Mesodermal cell (in vitro differentiated cells): ENCODE measurements at regions not wholly inside any gene's neighbourhood (a gene's known extent, or its start where the extent isn't known, plus 50 kb on each side); places are given as distances from the start of the nearest gene placed in this dataset.
"Not testable (repeated sequence)": the region's sequence is repeated elsewhere in the genome, so short reads cannot be mapped to it uniquely, and the experiment has no call there.

Source experiments
- H3K27ac ChIP-seq: 2 replicates; pipeline ENCODE4 v1.7.0; 2013; ENCODE audit warnings: mild to moderate bottlenecking, low read depth, low read length, moderate library complexity; ENCODE audit not compliant: severe bottlenecking
- H3K36me3 ChIP-seq: 2 replicates; pipeline ENCODE4 v1.7.1; 2013; ENCODE audit warnings: mild to moderate bottlenecking, low read length, moderate library complexity; ENCODE audit not compliant: control insufficient read depth, insufficient read depth
- H3K4me1 ChIP-seq: one replicate; pipeline ENCODE4 v1.7.1; 2013; ENCODE audit warnings: mild to moderate bottlenecking, low read length; ENCODE audit not compliant: insufficient read depth, control insufficient read depth, poor library complexity, severe bottlenecking
- H3K4me3 ChIP-seq: 2 replicates; pipeline ENCODE4 v1.7.0; 2013; ENCODE audit warnings: low read length, control low read depth, mild to moderate bottlenecking; ENCODE audit not compliant: insufficient read depth, poor library complexity, severe bottlenecking; ENCODE audit errors: extremely low read depth
- H3K9me3 ChIP-seq: 2 replicates; pipeline ENCODE4 v1.7.1; 2013; ENCODE audit warnings: mild to moderate bottlenecking, low read length, moderate library complexity; ENCODE audit not compliant: control insufficient read depth
- WGBS, 2 experiments: methylation state at CpG; one replicate each; pipeline ENCODE4 v1.1.5; 2013; ENCODE audit warnings: missing lambda C conversion rate in 2 of 2; ENCODE audit not compliant: insufficient coverage in 2 of 2; 5-methylcytosine and 5-hydroxymethylcytosine counted together

DNA sequence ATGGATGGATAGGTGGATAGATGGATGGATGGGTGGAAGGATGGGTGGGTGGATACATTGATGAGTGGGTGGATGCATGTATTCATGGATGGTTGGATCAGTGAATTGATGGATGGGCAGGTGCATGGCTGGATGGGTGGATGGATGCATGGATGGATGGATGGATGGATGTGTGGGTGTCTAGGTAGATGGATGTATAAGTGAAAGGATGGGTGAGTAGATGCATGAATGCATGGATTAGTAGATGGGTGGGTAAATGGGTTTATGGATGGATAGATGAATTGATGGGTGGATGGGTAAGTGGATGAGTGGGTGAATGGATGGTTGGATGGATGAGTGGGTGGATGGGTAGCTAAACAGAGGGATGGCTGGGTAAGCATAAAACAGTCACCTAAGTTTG is 135.6 kb downstream of the NPIPB11 start:
- H3K9me3 ChIP-seq, H3K27ac ChIP-seq, H3K36me3 ChIP-seq, H3K4me3 ChIP-seq: not testable (repeated sequence)
- peaks cover 15% of the 10 kb centered on the region for H3K4me1 ChIP-seq

DNA sequence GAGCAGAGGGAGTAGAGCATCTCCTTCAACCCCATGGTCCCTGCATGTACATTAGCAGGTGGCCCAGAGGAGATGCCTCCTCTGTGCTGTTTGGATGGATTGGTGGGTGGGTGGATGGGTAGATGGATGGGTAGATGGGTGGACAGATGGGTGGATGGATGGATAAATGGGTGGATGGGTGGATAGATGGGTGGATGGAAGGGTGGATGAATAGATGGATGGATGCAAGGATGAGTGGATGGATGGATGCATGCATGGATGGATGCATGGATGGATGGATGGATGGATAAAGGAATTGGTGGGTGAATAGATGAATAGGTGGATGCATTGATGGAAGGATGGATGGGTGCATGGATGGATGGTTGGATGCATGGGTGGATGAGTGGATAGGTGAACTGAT is 136.5 kb downstream of the NPIPB11 start:
- H3K27ac ChIP-seq, H3K36me3 ChIP-seq, H3K4me3 ChIP-seq, H3K9me3 ChIP-seq: not testable (repeated sequence)
- peaks cover 18% of the 10 kb centered on the region for H3K4me1 ChIP-seq

DNA sequence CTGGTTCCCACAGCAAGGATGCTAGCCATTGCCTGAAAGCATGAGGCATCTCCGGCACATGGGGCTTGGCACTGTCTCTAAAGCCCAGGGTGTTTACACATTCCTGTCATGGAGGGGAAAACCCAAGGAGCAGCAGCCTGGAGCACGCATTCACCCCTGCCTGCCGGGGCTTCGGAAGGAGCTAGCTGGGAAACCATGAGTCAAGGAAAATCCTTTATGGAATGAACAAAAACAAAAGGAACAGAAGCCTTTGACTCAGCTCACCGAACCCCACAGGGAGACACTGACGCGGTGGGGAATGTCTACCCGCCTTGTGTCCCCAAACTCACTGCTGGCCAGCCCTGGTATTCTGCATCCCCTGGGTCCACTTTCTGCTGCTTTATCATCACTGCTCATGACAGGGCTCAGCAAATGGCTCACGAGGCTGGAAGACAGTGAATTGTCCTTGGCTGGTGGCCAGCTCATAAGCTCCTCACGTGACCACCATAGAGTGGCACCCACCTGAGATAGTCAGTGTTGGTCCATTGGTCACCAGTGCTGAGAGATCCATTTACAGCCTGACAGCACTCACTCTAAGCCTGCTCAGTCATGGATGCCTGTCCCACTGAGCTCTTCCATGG is 137.2 kb downstream of the NPIPB11 start:
- WGBS, 2 experiments, result 74 to 80% methylated on average over 6 to 9 of the region's 10 CpGs
- H3K4me1 ChIP-seq, result peaks cover 25% of the 10 kb centered on the region
- H3K27ac ChIP-seq, H3K4me3 ChIP-seq, H3K36me3 ChIP-seq, H3K9me3 ChIP-seq: not testable (repeated sequence)

DNA sequence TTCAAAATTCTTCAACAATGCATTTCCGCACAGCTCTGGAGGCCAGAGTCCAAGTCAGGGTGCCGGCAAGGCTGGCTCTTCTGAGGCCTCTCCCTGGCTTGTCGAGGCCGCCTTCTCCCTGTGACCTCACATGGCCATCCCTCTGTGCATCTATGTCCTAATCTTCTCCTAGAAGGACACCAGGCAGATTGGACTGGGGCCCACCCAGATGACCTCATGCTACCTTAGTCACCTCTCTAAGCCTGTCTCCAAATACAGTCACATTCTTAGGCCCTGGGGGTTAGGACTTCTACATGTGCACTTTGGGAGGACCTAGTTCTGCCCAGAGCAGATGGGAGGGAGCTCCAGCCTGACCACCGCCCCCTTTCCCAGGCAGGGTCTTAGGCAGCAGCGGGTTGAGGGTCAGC is 137.7 kb downstream of the NPIPB11 start:
- H3K36me3 ChIP-seq, H3K9me3 ChIP-seq, H3K4me3 ChIP-seq, H3K27ac ChIP-seq: not testable (repeated sequence)
- WGBS, 2 experiments, result 89 to 98% methylated on average over 4 to 5 of the region's 6 CpGs
- H3K4me1 ChIP-seq, result peaks cover 26% of the 10 kb centered on the region

GRCh38 chr16:29268348-29268747 is 138.2 kb downstream of the NPIPB11 start:
- H3K27ac ChIP-seq, H3K36me3 ChIP-seq, H3K9me3 ChIP-seq, H3K4me3 ChIP-seq: not testable (repeated sequence)
- H3K4me1 ChIP-seq, result peaks cover 26% of the 10 kb centered on the region
- 81 to 86% methylated on average over 11 to 13 of the region's 14 CpGs for WGBS, 2 experiments

DNA sequence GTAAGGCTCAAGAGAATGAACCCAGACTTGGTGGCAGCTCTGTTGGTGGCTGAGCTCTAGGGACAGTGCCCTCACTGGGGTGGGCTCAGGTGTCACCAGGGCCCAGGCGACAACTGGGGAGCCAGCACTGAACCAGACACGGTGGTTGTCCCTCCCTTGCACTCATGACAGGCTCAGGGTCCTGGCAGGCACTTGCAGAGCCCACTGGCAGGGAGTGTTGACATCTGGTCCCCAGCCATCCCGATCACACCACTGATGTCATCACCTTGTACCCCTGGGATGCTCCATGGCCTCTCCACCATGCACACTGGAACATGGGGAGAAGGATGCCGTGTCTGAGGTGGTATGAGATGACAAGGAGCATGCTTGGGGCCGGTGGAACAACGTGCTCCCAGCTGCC is 138.6 kb downstream of the NPIPB11 start:
- not testable (repeated sequence) for H3K27ac ChIP-seq, H3K36me3 ChIP-seq, H3K9me3 ChIP-seq, H3K4me3 ChIP-seq
- WGBS, 2 experiments, result 100% methylated on average over 2 of the region's 6 CpGs; no CpG with 5 or more reads in 1 of the 2 experiments
- peaks cover 26% of the 10 kb centered on the region for H3K4me1 ChIP-seq

DNA sequence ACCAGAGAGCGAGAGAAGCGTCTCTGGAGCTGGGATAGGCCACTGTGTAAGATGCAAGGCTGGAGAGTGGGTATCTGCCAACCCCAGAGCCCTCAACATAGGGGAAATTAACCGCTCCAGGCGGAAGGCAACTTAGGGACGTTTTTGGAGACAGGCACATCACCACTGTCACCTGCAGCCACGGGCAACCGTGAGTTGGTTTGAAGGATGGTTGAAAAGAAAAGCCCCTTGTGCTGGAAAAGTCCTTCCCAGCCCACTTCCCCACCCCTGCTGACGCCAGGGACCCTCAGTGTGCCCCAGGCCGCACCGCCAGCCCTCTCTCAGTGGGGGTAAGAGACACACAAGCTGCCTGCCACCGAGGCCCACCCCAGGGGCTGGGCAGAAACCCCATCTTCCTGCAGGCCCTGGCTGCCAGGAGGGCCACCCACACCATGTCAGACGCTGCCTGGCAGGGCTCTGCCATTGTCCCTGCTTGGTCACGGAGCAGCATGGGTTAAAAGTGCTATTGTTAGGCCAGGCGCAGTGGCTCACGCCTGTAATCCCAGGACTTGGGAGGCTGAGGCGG is 139.4 kb downstream of the NPIPB11 start:
- peaks cover 31% of the 10 kb centered on the region for H3K4me1 ChIP-seq
- H3K36me3 ChIP-seq, H3K9me3 ChIP-seq, H3K4me3 ChIP-seq: not testable (repeated sequence)
- WGBS, 2 experiments, result 80 to 84% methylated on average over 3 to 9 of the region's 16 CpGs
- H3K27ac ChIP-seq, result peak overlapping the region; percentile 45

DNA sequence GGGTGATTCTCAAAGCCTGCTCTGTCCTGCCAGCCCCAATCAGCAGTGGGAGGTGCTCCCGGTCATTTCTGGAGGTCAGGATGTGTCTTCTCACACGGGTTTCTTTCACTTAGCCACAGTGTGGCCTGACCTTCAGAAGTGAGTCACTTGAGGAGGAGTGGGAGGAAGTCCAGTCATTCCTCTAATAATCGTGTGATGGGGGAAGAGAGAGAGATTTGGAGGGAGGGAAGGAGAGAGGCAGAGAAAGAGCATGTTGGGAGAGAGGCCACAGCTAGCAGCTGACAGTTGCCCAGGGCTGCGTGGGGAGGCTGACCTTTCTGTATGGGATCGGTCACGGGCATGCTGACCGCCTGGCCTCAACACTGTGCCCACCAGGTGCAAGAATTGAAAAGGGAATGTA is 139.9 kb downstream of the NPIPB11 start:
- H3K4me1 ChIP-seq, result peaks cover 32% of the 10 kb centered on the region
- not testable (repeated sequence) for H3K36me3 ChIP-seq, H3K9me3 ChIP-seq, H3K4me3 ChIP-seq, H3K27ac ChIP-seq
- WGBS, 2 experiments, result 72 to 73% methylated on average over 1 to 2 of the region's 7 CpGs

GRCh38 chr16:29265255-29265853 is 141.2 kb downstream of the NPIPB11 start:
- H3K36me3 ChIP-seq, H3K4me3 ChIP-seq, H3K9me3 ChIP-seq: not testable (repeated sequence)
- H3K4me1 ChIP-seq, result peaks cover 36% of the 10 kb centered on the region
- WGBS, 2 experiments, result 67 to 85% methylated on average over 1 of the region's 9 CpGs
- H3K27ac ChIP-seq, result peak overlapping the region; percentile 64

GRCh38 chr16:29264080-29264837 is 142.3 kb downstream of the NPIPB11 start:
- peaks cover 28% of the 10 kb centered on the region for H3K4me1 ChIP-seq
- 98 to 100% methylated on average over 3 to 5 of the region's 11 CpGs for WGBS, 2 experiments
- not testable (repeated sequence) for H3K36me3 ChIP-seq, H3K27ac ChIP-seq, H3K4me3 ChIP-seq, H3K9me3 ChIP-seq

- H3K9me3 ChIP-seq, H3K36me3 ChIP-seq, H3K27ac ChIP-seq, H3K4me3 ChIP-seq: not testable (repeated sequence)
- peaks cover 28% of the 10 kb centered on the region for H3K4me1 ChIP-seq
- 92 to 97% methylated on average over 4 to 5 of the region's 7 CpGs for WGBS, 2 experiments
Measured at GRCh38 chr16:29262725-29263124, 143.8 kb downstream of the NPIPB11 start.
